ENCODE measurements at regions not wholly inside any gene's neighbourhood (a gene's known extent, or its start where the extent isn't known, plus 50 kb on each side); places are given as distances from the start of the nearest gene placed in this dataset.

- no peak for DNase-seq
Measured at GRCh38 chr5:168187614-168188013, 103.8 kb upstream of the WWC1 start.

GRCh38 chr5:168188182-168188581, 103.3 kb upstream of the WWC1 start:
- no peak for DNase-seq

GRCh38 chr5:168192120-168192519, 99.3 kb upstream of the WWC1 start:
- DNase-seq, result no peak

- DNase-seq, result no peak
Measured at GRCh38 chr5:168193493-168194250, 97.8 kb upstream of the WWC1 start.

- no peak for DNase-seq
Measured at GRCh38 chr5:168195110-168195509, 96.3 kb upstream of the WWC1 start.

- DNase-seq, result no peak
Measured at GRCh38 chr5:168198359-168198758, 93.1 kb upstream of the WWC1 start.

GRCh38 chr5:168202996-168203395, 88.4 kb upstream of the WWC1 start:
- no peak for DNase-seq

GRCh38 chr5:168204165-168204564, 87.3 kb upstream of the WWC1 start:
- DNase-seq, result no peak

- DNase-seq, result no peak
Measured at GRCh38 chr5:168207450-168208029, 83.9 kb upstream of the WWC1 start.

GRCh38 chr5:168209244-168209995, 82.0 kb upstream of the WWC1 start:
- DNase-seq, result no peak

- no peak for DNase-seq
Measured at GRCh38 chr5:168209997-168210396, 81.4 kb upstream of the WWC1 start.

- DNase-seq, result no peak
Measured at GRCh38 chr5:168211245-168211644, 80.2 kb upstream of the WWC1 start.

- no peak for DNase-seq
Measured at GRCh38 chr5:168211936-168212335, 79.5 kb upstream of the WWC1 start.

- no peak for DNase-seq
Measured at GRCh38 chr5:168214071-168214470, 77.4 kb upstream of the WWC1 start.

- DNase-seq, result no peak
Measured at GRCh38 chr5:168214886-168215285, 76.6 kb upstream of the WWC1 start.

- no peak for DNase-seq
Measured at GRCh38 chr5:168215646-168216045, 75.8 kb upstream of the WWC1 start.

- no peak for DNase-seq
Measured at GRCh38 chr5:168216989-168217388, 74.5 kb upstream of the WWC1 start.

GRCh38 chr5:168217497-168217896, 73.9 kb upstream of the WWC1 start:
- DNase-seq, result no peak

- DNase-seq, result no peak
Measured at GRCh38 chr5:168218746-168219145, 72.7 kb upstream of the WWC1 start.

- DNase-seq, result peak; percentile 45 to 72
Measured at GRCh38 chr5:168219515-168220410, 71.7 kb upstream of the WWC1 start.

- DNase-seq, result no peak
Measured at GRCh38 chr5:168224085-168224484, 67.4 kb upstream of the WWC1 start.

GRCh38 chr5:168226012-168226411, 65.4 kb upstream of the WWC1 start:
- DNase-seq, result no peak

- DNase-seq, result no peak
Measured at GRCh38 chr5:168227001-168227400, 64.4 kb upstream of the WWC1 start.

All from NCI-H526 (cell line).